ENCODE measurements at regions not wholly inside any gene's neighbourhood (a gene's known extent, or its start where the extent isn't known, plus 50 kb on each side); places are given as distances from the start of the nearest gene placed in this dataset.
A peak's percentile ranks its signal among the peaks of the same experiment; 100 is the strongest.

DNA sequence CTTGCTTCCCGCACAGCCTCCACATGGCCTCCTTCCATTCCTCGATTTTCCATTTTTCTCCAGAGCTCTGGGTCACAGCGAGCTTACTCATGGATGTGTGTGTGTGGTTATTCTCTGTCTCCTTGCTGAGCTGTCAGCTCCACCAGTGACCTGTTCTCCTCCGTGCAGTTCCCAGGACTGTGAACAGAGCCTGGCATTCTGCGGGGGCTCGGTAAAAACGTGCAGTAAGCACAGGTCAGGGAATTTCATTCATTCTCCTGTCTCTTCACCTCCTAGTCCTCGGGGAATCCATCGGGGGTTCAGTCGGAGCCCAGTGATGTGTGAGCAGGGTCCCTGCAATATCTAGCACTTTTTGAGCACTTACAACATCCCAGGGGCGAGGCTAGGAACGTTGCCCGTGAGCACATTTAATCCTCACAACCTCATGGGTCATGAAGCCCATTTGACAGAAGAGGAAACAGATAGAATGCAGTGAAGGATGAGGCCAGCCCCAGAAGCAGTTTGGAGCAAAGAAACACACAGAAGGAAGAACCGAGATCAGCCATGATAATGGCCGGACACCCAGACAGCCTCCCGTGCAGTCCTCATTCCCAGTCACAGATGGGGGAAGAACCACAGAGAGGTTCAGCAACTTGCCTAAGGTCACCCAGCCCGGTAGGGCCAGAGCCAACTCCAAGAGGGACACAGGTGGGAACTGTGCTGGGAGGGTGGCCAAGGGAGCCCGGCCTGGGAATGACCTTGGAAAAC, 183.2 kb upstream of the GSE1 start:
- no peak for DNase-seq

DNA sequence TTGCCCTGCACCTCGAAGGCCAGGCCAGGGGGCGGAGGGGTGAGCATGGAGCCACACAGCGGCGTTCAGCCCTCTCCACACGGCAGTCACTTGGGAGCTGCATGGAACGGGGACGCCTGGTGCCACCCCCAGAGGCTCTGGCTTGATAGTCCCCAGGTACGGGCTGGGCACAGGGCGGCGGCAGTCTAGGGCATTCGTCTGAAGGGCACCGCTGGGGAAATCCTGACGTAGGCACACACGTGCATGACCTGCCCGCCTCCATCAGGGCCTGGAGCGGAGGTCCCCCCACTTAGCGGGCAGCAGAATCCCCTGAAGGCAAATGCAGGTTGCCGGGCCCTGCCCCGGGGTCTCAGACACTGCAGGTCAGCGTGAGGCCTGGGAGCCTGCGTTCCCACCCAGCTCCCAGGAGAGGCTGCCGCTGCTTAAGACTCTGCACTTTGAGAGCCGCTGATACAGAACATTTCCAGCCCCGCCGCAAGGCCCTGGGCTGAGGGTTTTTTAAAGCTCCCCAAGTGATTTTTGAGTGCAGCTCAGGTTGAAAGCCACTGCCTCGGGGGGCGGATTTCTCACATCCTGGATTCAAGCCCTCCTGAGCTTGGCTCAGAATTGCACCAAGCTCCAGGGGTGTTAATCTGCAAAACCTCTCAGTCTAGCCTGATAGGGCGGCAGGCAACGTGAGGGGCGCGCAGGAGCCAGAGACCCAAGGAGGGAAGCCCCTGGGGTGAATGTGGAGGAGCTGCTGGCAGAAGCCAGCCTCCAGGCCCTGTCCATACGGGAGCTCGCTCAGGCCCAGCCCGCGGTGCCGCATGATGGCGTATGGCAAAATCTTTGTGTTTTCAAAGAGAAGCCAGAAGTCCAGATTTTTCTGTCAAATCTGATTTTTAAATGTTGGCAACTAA, 182.3 kb upstream of the GSE1 start:
- no peak for DNase-seq

DNA sequence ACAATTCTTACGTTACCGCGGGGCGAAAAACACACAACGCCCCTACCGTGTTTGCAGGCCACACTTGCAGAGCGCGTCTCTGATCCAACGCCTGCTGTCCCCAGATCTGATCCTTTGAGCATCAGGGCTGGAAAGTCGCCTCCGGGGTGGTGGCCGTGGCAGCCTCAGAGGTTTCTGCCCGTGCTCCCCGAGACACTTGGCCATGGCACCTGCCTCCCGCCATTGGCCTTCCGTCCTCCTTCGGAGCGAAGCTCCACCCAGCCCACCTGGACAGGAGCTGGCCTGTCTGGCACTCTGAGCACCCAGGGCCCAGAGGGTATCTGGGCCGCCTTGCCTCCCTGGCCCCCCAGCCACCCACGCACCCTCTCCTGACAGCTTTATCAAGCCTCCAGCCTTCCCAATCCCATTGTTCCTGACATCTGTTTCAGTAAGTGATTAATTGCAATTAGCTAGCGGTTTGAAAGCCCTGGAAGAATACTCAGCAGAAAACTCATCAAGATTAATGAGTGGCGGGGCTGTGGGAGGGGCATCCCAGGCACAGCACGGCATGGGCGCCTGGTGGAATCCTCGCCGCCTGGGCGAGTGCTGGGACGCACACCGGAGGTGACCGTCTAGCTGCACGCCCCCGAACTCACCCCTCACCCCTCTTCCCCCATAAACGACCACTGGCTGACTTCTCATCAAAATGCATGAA, 181.5 kb upstream of the GSE1 start:
- DNase-seq = no peak

DNA sequence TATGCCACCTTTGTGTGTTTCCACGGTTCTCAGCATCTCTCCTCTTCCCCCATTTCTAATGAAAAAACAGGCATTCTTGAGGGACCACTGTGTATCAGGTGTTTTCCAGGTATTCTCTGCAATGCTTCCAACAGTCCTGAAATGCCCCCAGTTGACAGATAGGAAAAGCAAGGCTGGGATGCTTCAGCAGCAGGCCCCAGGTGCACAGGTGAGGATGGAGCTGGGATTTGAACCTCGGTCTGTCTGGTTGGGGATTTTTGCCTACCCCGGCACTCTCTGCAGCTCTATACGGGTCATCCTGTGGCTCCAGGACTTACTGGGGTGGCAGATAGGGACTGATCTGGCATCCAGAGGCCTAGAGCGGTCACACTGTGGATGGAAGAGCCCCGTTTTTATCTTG, 180.5 kb upstream of the GSE1 start:
- DNase-seq = no peak

DNA sequence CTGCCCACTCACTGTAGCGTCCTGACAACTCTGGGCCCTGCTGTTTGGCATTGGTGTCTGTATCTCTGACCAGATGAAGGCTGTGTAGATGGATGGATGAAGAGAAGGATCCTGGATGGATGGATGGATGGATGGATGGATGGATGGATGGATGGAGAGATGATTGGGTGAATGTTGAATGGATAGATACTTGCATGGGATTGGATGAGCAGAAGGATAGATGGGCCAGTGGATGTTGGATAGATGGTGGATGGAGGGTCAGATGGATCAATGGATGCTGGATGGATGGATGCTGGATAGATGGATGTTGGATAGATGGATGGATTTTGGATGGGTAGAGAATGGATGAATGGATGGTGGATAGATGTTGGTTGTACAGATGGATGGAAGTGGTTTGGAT, 179.6 kb upstream of the GSE1 start:
- no peak for DNase-seq

DNA sequence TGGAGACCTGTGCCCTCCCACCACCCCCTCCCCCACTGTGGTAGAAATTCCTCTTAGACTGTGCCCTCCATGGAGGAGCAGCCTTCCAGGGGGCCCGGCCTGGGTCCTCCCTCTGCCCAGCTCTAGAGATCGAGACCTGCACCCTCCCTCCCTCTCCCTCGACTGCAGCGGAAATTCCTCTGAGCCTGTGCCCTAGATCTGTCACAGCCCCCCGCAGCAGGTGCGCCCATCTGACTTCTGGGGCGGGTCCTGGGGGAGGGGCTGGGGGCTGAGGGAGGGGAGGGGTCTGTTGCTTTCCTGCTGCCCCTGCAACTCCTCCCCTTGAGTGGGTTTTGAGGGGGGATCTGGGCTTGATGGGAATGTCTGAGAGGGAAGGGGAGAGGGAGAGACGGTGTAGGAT, 177.8 kb upstream of the GSE1 start:
- DNase-seq = no peak

DNA sequence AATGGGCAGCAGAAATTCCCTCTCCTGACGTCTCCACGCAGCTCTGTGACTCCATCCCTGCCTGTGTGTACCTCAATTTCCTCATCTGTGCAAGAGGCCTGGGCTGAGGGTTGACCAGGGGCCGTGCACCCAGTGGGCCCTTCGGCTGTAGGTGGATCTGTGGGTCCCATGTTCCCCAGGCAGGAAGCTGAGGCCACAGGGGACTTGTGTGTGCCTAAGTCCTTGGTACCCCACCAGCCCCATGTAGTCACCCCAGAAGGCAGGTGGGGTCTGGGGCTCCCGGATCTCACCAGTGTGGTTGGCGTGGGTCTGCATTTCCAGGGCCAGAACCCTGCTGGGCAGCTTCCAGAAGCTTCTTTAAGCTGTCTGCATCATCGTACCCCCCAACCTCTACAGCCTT, 177.4 kb upstream of the GSE1 start:
- DNase-seq = no peak

DNA sequence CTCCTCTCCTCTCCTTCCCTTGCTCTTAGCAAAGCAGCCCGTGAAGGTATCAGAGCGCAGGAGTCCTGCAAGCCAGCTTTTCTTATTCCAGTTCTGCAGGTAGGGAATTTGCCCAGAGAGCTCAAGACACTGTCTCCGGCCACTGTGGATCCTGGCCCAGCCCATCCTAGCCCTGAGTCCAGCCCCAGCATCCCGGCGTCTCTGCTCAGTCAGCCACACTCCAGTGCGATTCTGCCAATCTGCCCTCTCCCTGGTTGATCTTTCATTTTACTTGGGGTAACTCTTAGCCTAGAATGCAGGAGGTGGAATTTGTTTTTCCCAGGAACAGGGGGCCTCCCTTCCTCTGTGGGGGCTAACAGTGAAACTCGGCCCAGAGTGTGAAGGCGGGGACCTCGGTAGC, 176.9 kb upstream of the GSE1 start:
- no peak for DNase-seq

DNA sequence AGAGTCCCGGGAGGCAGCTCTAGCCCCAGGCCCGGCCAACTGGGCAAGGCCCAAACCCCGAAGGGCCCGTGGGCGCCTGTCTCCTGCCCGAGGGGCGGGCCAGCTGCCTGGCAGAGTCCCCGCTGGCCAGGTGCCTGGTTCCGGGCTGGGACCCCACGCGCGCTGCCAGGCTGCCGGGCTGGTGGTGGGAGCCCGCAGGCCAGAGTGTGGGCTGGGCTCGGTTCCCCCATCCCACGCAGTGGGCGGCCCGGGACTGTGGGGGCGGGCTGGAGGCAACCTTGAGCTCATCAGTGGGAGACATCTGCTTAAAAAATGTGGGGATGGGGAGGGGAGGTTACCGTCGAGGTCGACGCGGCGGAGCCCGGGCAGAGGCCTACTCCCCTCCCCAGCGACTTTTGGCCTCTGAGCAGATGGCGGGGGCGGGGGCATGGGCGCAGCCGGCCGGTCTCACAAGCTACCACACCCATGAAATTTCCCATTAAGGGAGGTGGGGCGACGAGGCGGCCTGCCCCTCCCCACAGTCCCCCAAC, 176.4 kb upstream of the GSE1 start:
- DNase-seq = no peak

DNA sequence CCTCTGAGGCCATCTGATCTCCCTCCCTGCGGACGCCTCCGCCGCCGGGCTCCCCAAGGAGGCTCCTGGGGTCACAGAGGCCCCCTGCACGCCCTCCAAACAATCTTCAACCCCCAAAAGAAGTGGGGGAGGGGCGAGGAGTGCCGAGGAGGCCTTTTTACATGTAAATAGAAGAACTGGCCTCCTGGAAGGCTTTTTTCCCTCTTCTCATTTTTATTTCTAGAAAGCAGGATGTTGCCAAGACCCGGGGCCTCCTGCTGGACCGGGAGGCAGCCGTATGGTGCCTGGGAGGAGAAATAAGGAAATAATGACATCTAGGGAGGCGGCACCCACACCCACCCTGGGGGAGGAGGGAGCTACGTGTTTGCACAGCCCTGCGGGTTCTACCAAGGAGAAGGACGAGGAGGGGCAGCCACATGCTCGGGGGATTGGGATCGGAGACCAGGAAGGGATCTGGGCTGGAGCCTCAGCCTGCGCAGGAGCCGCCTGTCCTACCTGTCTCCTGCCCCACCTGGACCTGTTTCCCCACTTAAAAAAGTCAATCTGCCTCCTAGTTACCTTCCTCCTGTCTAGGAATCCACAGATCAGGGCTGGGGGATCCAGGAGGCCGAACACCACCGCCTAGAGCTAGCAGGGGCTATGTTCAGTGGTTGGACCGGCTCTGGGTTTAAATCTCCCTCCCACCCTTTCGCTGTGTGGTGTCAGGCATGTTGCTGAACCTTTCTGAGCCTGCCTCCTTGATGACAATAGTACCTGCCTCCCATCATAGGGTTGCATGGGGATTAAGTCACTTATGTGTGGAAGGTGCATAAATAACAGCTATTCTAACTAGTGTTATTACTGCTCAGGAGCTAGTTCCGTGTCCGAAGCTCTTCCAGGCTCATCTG, 175.7 kb upstream of the GSE1 start:
- no peak for DNase-seq

DNA sequence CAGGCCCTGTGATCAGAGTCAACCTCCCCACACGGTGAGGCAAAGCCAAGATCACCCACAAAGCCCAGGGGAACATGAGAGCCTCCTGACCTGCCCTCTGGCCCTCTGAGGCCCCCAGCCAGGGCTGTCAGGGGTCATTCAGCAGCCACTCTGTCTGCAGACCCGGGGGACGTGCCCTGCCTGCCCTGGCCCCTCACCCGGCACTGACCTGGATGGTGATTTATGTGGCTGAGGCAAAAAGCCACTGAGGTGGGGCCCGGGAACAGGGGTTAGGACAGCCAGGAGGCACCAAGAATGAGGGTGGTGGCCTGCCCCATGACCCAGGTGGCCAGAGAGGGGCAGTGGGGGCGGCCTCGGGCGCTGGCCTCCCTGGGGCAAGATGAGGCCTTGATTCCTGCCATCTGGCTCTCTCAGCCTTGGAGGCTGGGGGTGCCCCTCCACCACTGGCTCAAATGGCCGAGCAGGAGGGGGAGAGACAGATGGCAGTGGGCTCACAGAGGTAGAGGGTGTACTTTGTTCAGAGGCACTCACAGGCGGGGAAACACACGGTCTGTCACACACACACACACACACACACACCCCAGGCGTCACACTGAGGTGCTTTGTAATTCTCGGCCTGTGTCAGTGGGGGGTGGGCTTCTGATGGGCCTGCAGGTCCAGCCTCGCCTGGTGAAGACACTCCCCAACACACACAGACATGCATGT, 174.0 kb upstream of the GSE1 start:
- no peak for DNase-seq

DNA sequence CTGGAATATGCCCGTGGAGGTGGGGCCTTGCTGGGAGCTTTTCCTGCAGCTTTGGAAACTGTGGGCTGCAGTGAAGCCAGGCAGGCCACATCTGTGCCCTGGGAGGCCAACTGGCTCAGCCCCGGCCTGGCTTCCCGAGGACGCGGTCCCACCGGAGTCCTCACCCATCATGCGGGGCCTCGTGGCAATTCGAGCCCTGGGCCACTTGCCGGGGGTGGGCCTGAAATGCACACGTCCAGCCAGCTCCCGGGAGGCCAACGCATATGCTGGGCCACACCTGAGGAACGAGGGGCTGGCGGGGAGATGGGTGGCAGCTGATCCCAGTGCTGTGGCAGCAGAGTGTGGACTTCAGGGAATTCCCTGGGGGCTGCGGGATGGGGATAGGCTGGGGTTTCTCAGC, 172.4 kb upstream of the GSE1 start:
- no peak for DNase-seq

DNA sequence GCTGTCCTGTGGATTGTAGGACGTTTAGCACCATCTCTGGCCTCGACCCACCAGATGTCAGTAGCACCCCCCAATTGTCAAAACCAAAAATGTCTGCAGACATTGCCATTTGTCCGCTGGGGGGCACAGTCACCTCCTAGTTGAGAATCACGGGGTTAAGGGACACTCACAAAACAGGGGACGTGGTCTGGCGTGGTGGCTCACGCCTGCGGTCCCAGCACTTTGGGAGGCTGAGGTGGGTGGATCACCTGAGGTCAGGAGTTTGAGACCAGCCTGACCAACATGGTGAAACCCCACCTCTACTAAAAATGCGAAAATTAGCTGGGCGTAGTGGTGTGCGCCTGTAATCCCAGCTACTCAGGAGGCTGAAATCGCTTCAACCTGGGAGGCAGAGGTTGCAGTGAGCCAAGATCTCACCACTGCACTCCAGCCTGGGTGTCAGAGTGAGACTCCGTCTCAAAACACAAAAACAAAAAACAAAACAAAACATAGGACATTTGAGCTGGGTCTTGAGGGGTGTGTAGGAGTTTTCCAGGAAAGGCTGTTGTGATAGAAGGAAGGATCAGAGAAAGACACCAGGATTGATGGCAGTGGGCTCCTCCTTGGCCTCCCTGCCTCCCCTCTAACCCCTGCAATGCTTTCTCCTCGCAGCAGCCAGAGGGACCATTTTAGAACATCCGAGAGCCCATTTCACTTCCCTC, 171.8 kb upstream of the GSE1 start:
- no peak for DNase-seq

DNA sequence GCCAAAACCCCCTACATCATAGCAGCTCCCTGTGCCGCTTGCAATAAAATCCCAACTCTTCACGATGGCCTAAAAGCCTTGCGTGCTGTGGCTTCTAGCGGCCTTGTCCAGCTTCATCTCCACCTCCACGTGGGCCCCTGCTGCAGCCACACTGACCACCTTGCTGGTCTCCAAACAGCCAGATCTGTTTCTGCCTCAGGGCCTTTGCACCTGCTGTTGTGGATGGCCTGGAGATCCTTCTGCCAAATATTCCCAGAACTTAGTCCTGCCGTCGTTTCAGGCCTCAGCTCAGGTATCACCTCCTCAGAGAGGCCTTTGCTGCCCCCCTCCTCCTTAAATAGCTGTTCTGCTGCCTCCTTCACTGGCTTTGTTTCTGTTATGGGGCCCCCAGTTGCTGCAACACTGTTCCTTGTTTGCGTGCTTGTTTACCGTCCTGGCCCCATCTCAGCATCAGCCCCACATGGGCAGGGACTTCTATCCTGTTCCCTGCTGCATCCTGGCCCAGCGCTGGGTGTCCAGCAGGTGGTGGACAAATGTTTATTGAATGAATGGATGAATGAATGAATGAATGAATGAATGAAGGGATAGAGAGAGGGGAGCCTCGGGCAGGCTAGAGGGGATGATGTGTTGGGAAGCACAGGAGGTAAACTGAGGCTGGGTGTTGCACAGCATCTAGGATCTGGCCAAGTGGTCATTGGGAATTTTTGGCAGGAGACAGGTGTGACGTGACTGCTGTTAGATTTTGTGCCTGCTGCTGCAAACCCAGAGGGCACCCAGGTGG, 171.0 kb upstream of the GSE1 start:
- DNase-seq = no peak

DNA sequence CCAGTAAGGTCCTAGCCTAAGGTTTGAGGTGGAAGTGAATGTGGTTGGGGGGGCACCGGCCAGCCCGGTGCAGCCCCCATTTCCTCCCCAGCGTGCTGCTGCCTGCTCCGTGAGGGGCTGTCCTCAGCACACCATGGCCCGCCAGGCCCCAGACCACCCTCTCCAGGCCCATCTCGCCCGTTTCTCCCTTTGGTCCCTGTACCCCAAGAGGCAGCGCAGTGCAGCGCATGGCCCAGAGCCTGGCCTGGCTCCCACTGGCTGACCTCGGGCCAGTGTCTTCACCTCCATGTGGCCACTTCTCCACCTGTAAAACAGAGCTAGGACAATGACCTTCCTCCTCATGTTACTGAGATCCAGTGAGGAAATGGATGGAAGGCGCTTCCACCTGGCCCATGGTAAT, 170.0 kb upstream of the GSE1 start:
- DNase-seq = no peak

DNA sequence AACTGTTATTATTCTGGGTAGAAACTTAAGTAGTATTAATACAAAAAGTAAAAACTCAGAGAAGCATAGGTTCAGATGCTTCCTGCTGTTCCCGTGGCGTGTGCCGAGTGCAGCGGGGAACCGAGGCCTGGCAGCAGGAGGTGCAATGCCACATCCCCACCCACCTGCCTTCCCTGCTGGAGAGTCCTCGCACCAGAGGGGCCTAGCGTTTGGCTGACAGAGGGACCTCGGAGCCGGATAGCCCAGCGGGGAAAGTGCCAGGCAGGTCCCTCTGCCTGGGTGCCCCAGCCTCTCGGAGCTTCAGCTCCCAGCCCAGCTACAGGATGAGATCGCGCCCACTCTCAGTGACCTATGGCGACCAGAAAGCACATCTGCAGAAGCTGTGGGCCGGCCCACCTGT, 169.6 kb upstream of the GSE1 start:
- no peak for DNase-seq

DNA sequence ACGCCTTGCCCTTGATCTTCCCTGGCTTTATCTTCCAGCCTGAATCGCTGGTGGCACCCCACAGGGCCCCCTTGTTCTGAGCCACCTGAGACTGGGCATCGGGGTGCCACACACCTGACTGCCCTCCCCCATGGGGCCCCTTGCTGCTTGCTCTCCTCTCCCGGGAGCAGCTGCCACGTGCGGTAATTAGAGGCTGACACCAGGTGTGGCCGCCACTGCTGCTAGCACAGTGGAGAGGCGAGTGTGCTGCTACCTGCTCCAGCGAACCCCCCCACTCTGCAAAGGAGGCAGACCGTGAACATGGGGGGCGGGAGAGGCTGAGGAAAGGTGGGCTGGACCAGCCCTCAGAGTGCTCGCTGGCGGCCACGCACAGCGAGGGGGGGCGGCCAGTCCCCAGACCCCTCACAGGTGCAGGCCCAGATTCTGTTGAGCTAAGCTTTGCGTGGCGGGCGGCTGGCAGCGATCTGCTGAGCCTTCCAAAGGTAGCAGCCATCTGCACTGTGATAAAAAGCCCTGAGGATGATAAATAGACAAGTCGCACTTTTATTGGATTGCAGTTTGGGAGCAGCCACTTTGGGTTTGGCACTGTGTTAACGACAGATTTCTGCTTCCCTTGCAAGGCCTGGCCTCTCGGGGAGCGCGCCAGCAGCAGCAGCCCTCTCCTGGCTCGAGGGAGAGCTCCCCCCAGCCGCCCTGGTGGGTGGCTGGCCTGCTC, 167.9 kb upstream of the GSE1 start:
- DNase-seq = peak in 1 of 2 experiments; percentile 11

DNA sequence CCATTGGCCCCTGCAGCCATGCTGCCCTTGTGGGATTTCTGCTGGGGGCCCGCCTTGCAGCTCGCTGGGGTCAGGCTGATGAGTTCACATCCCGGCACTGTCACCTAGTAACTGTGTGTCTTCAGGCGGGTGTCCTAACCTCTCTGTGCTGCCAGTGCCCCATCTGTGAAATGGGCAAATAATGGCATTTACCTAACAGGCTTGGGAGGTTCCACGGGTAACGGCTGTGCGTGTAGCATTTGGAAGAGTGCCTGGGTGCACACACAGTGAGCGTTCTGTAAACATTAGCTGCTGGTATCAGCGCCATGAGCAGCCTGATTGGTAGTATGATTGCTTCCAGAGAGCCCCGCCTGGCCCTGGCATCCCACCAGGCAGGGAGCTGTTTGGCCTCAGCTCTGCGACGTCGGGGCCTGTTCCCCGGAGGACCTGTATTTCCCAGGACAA, 167.3 kb upstream of the GSE1 start:
- no peak for DNase-seq

DNA sequence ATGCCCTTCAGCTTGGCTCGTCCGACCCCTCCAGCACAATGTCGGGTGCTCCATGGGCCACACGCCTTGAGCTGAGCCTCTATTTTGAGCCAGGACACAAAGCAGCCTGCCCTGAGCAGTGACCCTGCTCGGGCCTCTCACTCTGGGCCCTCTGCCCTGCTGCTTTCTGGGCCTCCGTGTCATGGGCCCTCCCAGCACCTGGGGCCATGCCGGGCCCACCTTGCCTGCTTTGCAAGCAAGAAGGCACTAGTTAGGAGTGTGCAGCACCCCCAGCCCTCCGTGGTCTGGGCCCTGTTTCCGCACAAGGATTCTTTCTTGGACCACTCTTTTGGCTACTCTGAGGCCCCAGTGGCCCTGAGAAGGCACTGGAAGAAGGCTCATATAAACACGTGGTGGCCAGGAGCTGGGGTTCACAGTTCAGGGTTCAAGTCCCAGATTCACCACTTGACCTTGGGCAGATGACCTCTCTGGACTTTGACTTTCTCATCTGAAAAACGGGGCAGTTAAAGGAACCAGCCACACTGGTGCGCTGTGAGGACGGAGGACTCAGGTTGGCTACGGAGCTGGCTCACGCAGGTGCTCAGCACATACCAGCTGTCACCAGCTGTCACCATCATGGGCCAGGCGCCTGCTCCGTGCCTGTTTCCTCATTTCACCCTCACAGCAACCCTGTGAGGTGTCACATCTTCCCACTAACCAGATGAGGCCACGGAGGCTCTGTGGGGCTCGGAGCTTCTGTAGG, 166.0 kb upstream of the GSE1 start:
- DNase-seq = no peak

Data from NCI-H1930 (cell line).